ENCODE measurements at regions not wholly inside any gene's neighbourhood (a gene's known extent, or its start where the extent isn't known, plus 50 kb on each side); places are given as distances from the start of the nearest gene placed in this dataset.

- no peak for DNase-seq (ENCODE audit: low read depth)
Observed at GRCh38 chr10:78620985-78621799, 447.6 kb upstream of the ZMIZ1 start.

- DNase-seq (ENCODE audit: low read depth) = no peak
Observed at GRCh38 chr10:78623578-78624215, 445.1 kb upstream of the ZMIZ1 start.

- no peak for DNase-seq (ENCODE audit: low read depth)
Observed at GRCh38 chr10:78624791-78625190, 444.0 kb upstream of the ZMIZ1 start.

GRCh38 chr10:78626471-78626870, 442.3 kb upstream of the ZMIZ1 start:
- DNase-seq (ENCODE audit: low read depth) = no peak

- DNase-seq (ENCODE audit: low read depth) = no peak
Observed at GRCh38 chr10:78627254-78627795, 441.4 kb upstream of the ZMIZ1 start.

GRCh38 chr10:78628976-78629375, 439.8 kb upstream of the ZMIZ1 start:
- DNase-seq (ENCODE audit: low read depth) = no peak

- DNase-seq (ENCODE audit: low read depth) = no peak
Observed at GRCh38 chr10:78629773-78630172, 439.0 kb upstream of the ZMIZ1 start.

- DNase-seq (ENCODE audit: low read depth) = no peak
Observed at GRCh38 chr10:78630944-78631838, 437.6 kb upstream of the ZMIZ1 start.

GRCh38 chr10:78634389-78634815, 434.4 kb upstream of the ZMIZ1 start:
- DNase-seq (ENCODE audit: low read depth) = no peak

- DNase-seq (ENCODE audit: low read depth) = no peak
Observed at GRCh38 chr10:78634835-78635234, 433.9 kb upstream of the ZMIZ1 start.

- DNase-seq (ENCODE audit: low read depth) = no peak
Observed at GRCh38 chr10:78639629-78640028, 429.1 kb upstream of the ZMIZ1 start.

GRCh38 chr10:78640796-78641636, 427.8 kb upstream of the ZMIZ1 start:
- no peak for DNase-seq (ENCODE audit: low read depth)

GRCh38 chr10:78641693-78642092, 427.1 kb upstream of the ZMIZ1 start:
- no peak for DNase-seq (ENCODE audit: low read depth)

GRCh38 chr10:78642269-78642816, 426.4 kb upstream of the ZMIZ1 start:
- no peak for DNase-seq (ENCODE audit: low read depth)

GRCh38 chr10:78643513-78643912, 425.3 kb upstream of the ZMIZ1 start:
- DNase-seq (ENCODE audit: low read depth) = no peak

- no peak for DNase-seq (ENCODE audit: low read depth)
Observed at GRCh38 chr10:78644550-78644949, 424.2 kb upstream of the ZMIZ1 start.

GRCh38 chr10:78645169-78645686, 423.5 kb upstream of the ZMIZ1 start:
- no peak for DNase-seq (ENCODE audit: low read depth)

- DNase-seq (ENCODE audit: low read depth) = no peak
Observed at GRCh38 chr10:78645975-78646374, 422.8 kb upstream of the ZMIZ1 start.

- no peak for DNase-seq (ENCODE audit: low read depth)
Observed at GRCh38 chr10:78648256-78648860, 420.4 kb upstream of the ZMIZ1 start.

- DNase-seq (ENCODE audit: low read depth) = no peak
Observed at GRCh38 chr10:78649429-78649828, 419.3 kb upstream of the ZMIZ1 start.

Data from activated T-cell treated with anti-CD3 and anti-CD28 coated beads for 24 hours (primary cell).